OCI-LY3 (cell line): ENCODE measurements at regions not wholly inside any gene's neighbourhood (a gene's known extent, or its start where the extent isn't known, plus 50 kb on each side); places are given as distances from the start of the nearest gene placed in this dataset.

Experiments used
- EZH2phosphoT487 ChIP-seq: fragments of 200-600 bp; shearing (Covaris generic); IDR thresholded peaks from 2 replicates; pipeline ENCODE4 v1.6.1; 2018; ENCODE audit warnings: antibody characterized with exemption, mixed run types, low read depth
- TF ChIP-seq, protein P1 (sequence below): fragments of 200-600, 300-600 bp; sonication (generic); IDR thresholded peaks from 2 replicates; pipeline ENCODE4 v1.5.1; 2014; ENCODE audit warnings: antibody characterized with exemption, low read length, low read depth

DNA sequence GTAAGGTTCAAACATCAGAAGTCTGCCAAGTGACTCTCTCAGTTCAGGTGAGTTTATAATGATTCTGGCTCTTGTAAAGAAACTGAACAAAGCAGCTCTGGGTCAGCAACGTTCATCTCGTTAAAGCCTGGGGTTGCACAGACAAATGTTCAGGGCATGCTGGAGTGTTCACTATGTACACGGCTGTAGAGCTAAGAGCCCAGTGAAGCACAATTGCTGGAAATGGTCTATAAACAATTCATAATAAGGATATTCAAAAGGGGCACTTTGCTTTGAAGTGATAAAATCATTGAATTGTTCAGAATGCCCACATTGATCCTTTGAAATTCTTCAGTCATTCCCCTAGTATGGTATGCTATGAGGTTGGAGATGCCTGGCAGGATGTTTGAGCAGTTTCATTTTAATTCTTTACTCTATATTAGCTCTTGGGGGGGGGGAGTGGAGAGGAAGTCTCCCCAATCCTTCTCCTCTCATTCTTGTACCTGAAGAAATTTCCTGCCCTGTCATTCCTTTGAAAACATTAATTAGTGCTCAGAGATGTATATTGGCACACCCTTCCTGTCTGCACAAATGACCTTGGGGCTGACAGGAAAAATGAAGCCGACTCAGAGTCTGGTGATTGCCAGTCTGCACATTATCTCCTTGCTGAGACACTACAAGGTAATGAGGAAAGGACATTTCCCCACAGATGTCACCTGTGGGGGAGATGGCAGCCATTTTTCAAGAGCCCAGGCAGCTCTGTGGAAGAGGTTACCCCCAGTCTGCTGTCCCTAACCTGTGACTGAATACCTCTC is 145.5 kb downstream of the DLEU7 start:
- TF ChIP-seq, protein P1, sequence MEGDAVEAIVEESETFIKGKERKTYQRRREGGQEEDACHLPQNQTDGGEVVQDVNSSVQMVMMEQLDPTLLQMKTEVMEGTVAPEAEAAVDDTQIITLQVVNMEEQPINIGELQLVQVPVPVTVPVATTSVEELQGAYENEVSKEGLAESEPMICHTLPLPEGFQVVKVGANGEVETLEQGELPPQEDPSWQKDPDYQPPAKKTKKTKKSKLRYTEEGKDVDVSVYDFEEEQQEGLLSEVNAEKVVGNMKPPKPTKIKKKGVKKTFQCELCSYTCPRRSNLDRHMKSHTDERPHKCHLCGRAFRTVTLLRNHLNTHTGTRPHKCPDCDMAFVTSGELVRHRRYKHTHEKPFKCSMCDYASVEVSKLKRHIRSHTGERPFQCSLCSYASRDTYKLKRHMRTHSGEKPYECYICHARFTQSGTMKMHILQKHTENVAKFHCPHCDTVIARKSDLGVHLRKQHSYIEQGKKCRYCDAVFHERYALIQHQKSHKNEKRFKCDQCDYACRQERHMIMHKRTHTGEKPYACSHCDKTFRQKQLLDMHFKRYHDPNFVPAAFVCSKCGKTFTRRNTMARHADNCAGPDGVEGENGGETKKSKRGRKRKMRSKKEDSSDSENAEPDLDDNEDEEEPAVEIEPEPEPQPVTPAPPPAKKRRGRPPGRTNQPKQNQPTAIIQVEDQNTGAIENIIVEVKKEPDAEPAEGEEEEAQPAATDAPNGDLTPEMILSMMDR, result no peak
- TF ChIP-seq EZH2phosphoT487, result no peak
